SJSA1 (cell line): ENCODE measurements at regions not wholly inside any gene's neighbourhood (a gene's known extent, or its start where the extent isn't known, plus 50 kb on each side); places are given as distances from the start of the nearest gene placed in this dataset.
"Not testable (repeated sequence)": the region's sequence is repeated elsewhere in the genome, so short reads cannot be mapped to it uniquely, and the experiment has no call there.

Source experiments
- DNase-seq, 2 experiments: peaks; one replicate each; pipeline ENCODE4 v3.0.0-alpha.2; 2015 to 2020; ENCODE audit warnings: low spot score in 2 of 2, low read depth in 1 of 2
- H3K27ac ChIP-seq: fragments of 250-450 bp; sonication (Bioruptor Pico); 2 replicates; pipeline ENCODE4 v1.5.1; 2020; ENCODE audit warnings: mild to moderate bottlenecking, moderate library complexity
- H3K27me3 ChIP-seq: fragments of 250-450 bp; sonication (Bioruptor Pico); replicated peaks from 2 replicates; pipeline ENCODE4 v1.5.1; 2020; ENCODE audit warnings: mild to moderate bottlenecking, moderate library complexity
- H3K36me3 ChIP-seq: fragments of 250-450 bp; sonication (Bioruptor Pico); 2 replicates; pipeline ENCODE4 v1.5.1; 2020; ENCODE audit warnings: mild to moderate bottlenecking
- H3K4me1 ChIP-seq: fragments of 250-450 bp; sonication (Bioruptor Pico); replicated peaks from 2 replicates; pipeline ENCODE4 v1.6.1; 2021; ENCODE audit warnings: mild to moderate bottlenecking
- H3K4me3 ChIP-seq: fragments of 250-450 bp; sonication (Bioruptor Pico); 2 replicates; pipeline ENCODE4 v1.5.1; 2020; ENCODE audit warnings: mild to moderate bottlenecking
- H3K9me3 ChIP-seq: fragments of 250-450 bp; sonication (Bioruptor Pico); replicated peaks from 2 replicates; pipeline ENCODE4 v1.5.1; 2020; ENCODE audit warnings: mild to moderate bottlenecking

DNA sequence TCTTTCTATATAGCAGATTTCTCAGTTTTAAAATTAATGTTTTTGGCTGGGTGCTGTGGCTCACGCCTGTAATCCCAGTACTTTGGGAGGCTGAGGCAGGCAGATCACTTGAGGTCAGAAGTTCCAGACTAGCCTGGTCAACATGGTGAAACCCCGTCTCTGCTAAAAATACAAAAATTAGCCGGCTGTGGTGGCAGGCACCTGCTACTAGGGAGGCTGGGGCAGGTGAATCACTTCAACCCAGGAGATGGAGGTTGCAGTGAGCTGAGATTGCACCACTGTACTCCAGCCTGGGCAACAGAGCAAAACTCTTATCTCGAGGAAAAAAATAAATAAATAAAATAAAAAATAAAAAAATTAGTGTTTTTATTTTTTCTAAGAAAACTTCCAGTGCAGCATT, 127.5 kb upstream of the CACNA2D1 start:
- H3K27me3 ChIP-seq, H3K9me3 ChIP-seq: not testable (repeated sequence)

DNA sequence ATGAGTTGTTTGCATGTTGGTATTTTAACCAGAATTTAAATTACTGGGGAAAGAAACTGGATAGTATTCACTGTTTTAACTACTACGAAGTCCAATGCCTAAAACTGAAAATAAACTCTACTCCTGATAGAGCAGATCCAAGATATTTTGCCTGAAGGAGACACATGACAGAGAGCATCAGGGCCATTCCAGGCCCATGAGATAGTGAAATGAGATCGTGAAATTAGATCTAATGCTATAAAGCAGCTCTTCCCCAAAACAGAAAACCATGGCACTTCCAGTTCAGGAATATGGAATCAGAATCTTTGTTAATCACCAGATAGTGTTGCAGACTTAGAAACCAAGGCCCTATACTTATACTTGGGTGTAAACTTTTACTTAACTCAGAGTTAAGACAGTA, 124.3 kb upstream of the CACNA2D1 start:
- H3K4me1 ChIP-seq, result peaks cover 7% of the 10 kb centered on the region
- DNase-seq, result no peak
- no peak overlapping the region for H3K4me3 ChIP-seq
- H3K27me3 ChIP-seq, result no peaks in the 10 kb centered on the region
- H3K27ac ChIP-seq, result no peak overlapping the region
- H3K36me3 ChIP-seq, result no peaks in the 10 kb centered on the region
- no peaks in the 10 kb centered on the region for H3K9me3 ChIP-seq

More for the DNA sequence above, 127.5 kb upstream of the CACNA2D1 start:
- H3K27ac ChIP-seq, DNase-seq, H3K36me3 ChIP-seq, H3K4me1 ChIP-seq, H3K4me3 ChIP-seq: not testable (repeated sequence)

DNA sequence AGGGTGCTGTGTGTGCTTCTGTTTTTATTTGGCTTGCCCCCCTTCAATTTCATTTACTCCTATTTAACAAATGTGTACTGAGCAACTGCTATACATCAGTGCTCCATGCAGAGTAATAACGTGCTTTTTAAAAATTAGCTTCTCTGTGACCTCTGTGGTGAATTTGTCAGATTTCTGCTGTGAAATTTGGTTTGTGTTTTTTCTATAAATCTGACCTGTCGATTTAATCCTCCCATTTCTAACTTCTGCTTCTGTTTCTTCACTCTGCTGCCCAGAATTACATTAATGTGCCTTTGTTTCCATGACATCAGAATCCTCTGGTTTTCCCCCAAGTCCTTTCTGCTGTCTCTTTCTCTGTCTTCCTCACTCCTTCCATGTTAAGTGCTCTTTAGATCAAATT, 123.8 kb upstream of the CACNA2D1 start:
- Histone ChIP-seq H3K27ac (no peak overlapping the region), H3K27me3 (no peaks in the 10 kb centered on the region), H3K4me1 (peaks cover 12% of the 10 kb centered on the region), H3K9me3 (no peaks in the 10 kb centered on the region), H3K36me3 (no peaks in the 10 kb centered on the region), H3K4me3 (no peak overlapping the region)
- DNase-seq, result no peak

DNA sequence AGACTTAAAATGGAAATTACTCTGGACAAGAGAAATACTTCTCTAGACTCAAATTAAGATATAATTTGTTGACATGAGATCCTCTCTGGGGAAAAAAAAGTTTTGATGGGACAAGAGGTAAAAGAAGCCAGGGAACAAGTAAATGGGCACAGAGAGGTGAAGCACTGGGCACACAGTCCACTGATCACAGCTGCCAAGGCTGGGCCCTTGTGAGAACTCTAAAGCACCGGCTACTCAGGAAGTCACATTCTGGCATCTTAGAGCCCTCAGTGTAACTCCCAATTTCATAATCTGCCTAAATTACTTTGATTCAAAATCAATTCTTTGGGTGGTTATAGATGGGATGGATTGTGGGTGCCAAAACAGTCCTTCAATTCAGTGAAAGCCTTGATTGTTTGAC, 123.2 kb upstream of the CACNA2D1 start:
- no peak for DNase-seq

DNA sequence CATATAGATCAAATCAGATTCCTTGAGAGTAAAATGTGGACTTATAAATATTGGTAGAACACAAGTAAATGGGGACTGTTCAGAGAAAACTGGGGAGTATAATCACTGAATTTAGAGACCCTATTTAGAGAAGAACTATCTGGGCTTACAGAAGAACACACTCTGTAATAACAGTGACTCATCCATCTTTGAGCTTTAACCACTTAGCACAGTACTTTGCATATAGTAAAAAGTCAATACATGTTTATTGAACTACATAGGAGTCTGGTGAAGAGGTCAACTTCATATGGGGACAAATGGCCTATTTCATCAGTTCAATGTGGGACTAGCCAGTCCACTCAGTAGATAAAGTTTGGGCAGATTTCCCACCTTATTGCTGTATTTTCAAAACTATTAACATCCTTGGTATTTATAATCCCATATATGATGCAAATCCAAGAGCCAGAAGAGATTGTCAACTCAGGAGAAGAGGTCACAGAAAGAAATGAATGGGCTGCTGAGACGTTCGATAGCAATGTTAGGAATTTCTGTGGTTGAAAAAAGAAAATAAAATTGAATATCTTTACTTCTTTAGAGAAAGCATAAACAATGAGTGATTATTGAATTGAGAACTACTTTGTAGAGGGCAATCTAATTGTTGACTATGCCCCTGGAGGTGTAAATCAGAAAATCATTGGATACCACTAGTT, 119.3 kb upstream of the CACNA2D1 start:
- DNase-seq, result peak in 1 of 2 experiments; percentile 79
- H3K4me3 ChIP-seq, result no peak overlapping the region
- H3K27me3 ChIP-seq, result no peaks in the 10 kb centered on the region
- no peaks in the 10 kb centered on the region for H3K36me3 ChIP-seq
- H3K9me3 ChIP-seq, result no peaks in the 10 kb centered on the region
- peak overlapping the region; percentile 58 for H3K27ac ChIP-seq
- peaks cover 15% of the 10 kb centered on the region for H3K4me1 ChIP-seq

More for the DNA sequence above, 123.2 kb upstream of the CACNA2D1 start:
- Histone ChIP-seq H3K36me3 (no peaks in the 10 kb centered on the region), H3K27me3 (no peaks in the 10 kb centered on the region), H3K4me1 (peaks cover 15% of the 10 kb centered on the region), H3K9me3 (no peaks in the 10 kb centered on the region), H3K27ac (no peak overlapping the region), H3K4me3 (no peak overlapping the region)

DNA sequence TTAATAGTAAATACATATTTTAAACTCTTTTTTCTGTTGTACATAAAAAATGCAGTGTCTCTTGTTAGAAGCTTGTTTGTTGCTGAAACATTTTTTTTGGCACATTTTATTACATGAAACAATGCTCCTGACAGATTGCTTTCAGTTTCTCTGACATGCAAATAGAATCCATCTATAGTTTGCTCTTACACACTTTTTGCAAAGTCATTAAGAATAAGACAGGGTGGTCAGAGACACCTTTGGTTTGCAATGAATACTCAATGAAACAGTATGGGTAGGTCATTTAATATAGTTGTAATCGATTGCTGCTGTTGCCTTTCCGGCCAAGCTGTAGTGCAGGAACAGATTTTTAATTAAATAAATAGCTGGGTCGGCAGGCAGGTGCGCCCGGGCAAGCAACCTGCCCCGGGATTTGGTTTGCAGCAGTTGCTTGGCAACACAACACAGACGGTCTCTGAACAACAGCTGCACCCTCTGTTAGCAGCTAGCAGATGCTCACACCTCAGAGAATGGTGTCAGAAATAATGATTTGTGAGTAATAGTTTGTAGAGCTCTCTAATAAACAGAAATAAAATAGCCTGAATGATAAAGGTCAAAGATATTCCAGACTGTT, 115.7 kb upstream of the CACNA2D1 start:
- Histone ChIP-seq H3K27ac (no peak overlapping the region), H3K4me3 (no peak overlapping the region)
- DNase-seq, result no peak

DNA sequence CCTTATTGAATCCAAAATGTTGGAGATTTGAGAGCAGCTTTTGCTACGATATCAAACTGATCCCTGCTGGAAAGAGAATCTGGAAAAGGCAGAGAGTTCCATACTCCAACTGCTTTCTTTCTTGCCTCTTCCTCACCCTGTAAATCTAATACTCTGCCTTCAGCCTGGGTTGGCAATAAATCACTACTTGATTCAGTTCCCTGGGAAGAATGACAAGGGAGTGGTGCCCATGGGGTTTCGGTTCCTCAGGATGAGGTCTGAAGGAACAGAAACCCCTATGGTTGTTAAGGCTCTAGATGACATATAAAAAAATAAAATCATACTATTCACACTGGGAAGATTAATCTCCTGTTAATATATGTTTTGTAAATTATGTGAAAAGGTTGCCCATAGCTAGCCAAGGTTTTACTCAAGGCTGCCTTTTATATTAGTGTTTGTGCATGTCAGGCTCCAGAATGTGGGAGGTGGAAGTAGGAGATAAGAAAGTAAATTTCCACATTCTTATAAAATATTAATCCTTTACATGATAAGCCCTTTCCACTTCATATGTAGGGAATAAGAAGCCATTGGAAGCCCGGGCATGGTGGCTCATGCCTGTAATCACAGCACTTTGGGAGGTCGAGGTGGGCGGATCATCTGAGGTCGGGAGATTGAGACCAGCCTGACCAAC, 106.2 kb upstream of the CACNA2D1 start:
- no peak for DNase-seq
- Histone ChIP-seq H3K9me3 (no peaks in the 10 kb centered on the region), H3K36me3 (no peaks in the 10 kb centered on the region), H3K27ac (no peak overlapping the region), H3K27me3 (no peaks in the 10 kb centered on the region), H3K4me3 (no peak overlapping the region), H3K4me1 (no peaks in the 10 kb centered on the region; the same call in 1 of the 2 replicates)

More for the DNA sequence above, 115.7 kb upstream of the CACNA2D1 start:
- Histone ChIP-seq H3K27me3 (no peaks in the 10 kb centered on the region), H3K36me3 (no peaks in the 10 kb centered on the region), H3K9me3 (no peaks in the 10 kb centered on the region), H3K4me1 (peaks cover 15% of the 10 kb centered on the region)

DNA sequence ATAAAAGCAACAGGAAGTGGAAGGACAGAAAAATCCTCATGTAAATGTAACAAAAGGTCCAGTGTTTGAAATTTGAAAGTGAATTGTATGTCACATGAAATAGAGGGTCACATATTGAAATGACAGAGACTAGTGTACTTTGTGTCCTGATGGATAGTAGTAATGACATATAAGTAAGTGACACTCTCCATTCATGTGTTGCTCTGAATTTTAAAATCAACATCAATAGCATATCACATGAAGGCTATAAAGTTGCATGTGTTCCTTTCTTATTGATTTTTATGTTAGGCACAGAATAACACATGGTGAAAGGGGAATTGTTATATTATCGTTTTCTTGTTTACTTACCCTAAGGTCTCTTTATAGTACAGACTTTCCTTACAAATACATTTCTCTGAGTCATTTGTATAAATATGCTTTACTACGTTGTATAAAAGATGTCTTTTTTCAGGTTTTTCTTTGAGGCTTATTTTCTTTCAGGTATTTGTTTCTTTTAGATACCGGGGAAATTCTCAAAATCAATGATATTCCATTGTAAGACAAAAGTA, 104.6 kb upstream of the CACNA2D1 start:
- H3K4me3 ChIP-seq, result no peak overlapping the region
- H3K4me1 ChIP-seq, result no peaks in the 10 kb centered on the region; the same call in 1 of the 2 replicates
- no peak overlapping the region for H3K27ac ChIP-seq
- H3K36me3 ChIP-seq, result no peaks in the 10 kb centered on the region
- no peak for DNase-seq
- H3K27me3 ChIP-seq, result no peaks in the 10 kb centered on the region
- H3K9me3 ChIP-seq, result no peaks in the 10 kb centered on the region

DNA sequence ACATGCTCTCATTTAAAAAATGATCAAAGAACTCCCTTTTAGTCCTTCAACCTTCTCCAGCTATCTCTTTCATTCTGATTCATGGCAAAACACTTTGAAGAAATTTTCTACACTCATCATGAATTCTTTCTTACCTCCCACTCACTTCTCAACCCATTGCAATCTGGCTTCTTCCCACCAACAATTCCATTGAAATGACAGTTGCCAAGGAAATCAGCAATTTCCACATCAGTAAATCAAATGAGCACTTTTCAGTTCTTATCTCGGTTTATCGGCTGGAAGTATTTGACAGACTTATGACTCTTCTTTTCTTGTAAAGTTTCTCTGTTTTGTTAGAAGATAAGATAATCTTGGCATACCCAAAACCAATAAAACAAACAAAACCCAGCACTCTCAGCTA, 99.1 kb upstream of the CACNA2D1 start:
- Histone ChIP-seq H3K36me3 (no peaks in the 10 kb centered on the region), H3K27me3 (no peaks in the 10 kb centered on the region), H3K4me3 (no peak overlapping the region), H3K9me3 (no peaks in the 10 kb centered on the region), H3K4me1 (peaks cover 6% of the 10 kb centered on the region; the same call in 1 of the 2 replicates), H3K27ac (no peak overlapping the region)
- DNase-seq, result no peak

DNA sequence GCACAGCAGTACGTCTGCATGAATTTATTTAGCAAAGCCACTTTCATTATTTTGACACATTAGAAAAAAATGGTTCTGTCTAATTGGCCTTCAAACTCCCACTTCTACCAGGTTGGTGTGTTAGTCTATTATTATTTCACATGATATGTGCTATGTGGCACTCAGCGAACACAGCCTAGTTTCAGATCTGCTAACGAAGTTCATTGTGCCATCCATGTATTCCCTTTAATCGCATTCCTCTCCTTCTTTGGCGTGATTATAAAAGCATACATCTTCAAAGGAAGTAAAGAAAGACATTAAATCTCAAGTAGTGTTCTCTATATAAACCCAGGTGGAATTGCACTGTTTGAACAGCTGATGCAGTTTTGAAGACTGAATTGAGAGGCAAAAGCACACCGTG, 96.4 kb upstream of the CACNA2D1 start:
- H3K9me3 ChIP-seq, result no peaks in the 10 kb centered on the region
- no peak overlapping the region for H3K27ac ChIP-seq
- no peaks in the 10 kb centered on the region for H3K36me3 ChIP-seq
- no peaks in the 10 kb centered on the region for H3K27me3 ChIP-seq
- H3K4me3 ChIP-seq, result no peak overlapping the region
- no peak for DNase-seq
- peaks cover 6% of the 10 kb centered on the region; the same call in 1 of the 2 replicates for H3K4me1 ChIP-seq

DNA sequence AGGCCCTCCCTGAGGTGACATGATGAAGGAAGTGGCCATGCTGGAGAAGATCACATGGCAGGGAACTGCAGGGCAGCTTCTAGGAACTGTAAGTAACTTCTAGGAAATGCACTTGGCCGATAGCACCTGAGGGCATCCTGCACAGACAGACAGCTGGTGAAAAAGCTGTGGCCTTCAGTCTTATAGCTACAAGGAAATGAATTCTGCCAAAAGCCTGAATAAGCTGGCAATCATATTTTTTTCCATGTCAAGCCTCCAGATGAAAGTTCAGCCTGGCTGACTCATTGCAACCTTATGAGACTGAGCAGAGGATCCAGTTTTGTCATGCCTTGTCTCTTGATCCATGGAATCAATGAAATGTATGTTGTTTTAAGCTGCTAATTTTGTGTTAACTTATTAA, 91.1 kb upstream of the CACNA2D1 start:
- no peaks in the 10 kb centered on the region for H3K9me3 ChIP-seq
- no peak overlapping the region for H3K27ac ChIP-seq
- H3K4me1 ChIP-seq, result no peaks in the 10 kb centered on the region
- H3K36me3 ChIP-seq, result no peaks in the 10 kb centered on the region
- H3K27me3 ChIP-seq, result no peaks in the 10 kb centered on the region
- no peak overlapping the region for H3K4me3 ChIP-seq
- DNase-seq, result no peak

DNA sequence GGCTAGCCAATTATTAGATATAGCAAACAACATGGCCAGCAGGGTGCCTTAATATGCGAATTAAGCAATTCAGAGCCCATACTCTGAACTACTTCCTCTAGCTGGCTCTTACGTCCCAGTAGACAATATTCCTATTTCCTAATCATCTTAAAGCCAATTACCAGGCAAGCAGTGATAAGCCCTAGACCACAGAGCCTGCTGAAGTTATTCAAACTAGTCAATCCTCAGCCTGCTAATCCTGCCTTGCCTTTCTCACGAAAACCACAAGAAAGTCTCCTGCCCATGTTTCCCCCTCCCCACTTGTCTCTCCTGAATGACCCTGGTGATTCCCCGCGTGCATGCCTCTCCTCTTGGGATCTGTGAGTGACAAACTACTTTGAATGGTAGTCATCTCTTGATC, 86.8 kb upstream of the CACNA2D1 start:
- H3K36me3 ChIP-seq, result no peaks in the 10 kb centered on the region
- no peaks in the 10 kb centered on the region for H3K9me3 ChIP-seq
- peaks cover 7% of the 10 kb centered on the region; the same call in 1 of the 2 replicates for H3K4me1 ChIP-seq
- no peak overlapping the region for H3K4me3 ChIP-seq
- no peak for DNase-seq
- no peaks in the 10 kb centered on the region for H3K27me3 ChIP-seq
- no peak overlapping the region for H3K27ac ChIP-seq

DNA sequence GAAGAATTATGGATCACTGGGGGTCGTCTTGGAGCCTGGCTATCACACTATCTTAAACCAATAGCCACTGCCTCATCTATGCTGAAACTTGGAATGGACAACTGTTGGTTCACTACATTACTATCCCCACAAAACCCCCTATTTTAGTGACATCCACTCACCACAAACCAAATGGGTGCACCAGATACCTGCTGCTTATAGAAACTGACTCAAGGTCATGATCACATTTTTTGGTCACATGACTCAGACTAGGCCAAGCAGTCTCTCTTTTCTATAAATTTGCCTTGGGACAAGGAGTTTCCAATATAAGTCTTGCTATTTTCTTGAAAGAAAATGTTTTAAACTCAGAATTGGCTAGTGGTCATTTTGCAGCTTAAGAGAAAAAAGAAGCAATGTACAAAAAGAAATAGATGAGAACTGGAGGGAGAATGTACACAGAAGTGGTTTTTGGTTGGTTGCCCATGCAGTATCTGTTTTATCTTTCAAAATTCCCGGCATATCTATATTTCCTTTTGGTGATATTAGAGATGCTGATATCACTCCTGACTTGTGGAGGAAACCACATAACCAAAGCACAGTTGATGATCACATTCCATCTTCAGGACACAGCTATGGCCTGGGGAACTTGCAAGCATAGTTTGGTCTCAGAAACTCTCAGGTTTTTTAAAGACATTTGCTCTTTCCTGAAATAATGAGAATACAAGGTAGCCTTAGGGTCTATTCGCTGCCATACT, 85.2 kb upstream of the CACNA2D1 start:
- Histone ChIP-seq H3K36me3 (no peaks in the 10 kb centered on the region), H3K4me3 (no peak overlapping the region), H3K27ac (no peak overlapping the region), H3K4me1 (peaks cover 7% of the 10 kb centered on the region; the same call in 1 of the 2 replicates), H3K9me3 (no peaks in the 10 kb centered on the region), H3K27me3 (no peaks in the 10 kb centered on the region)
- DNase-seq, result no peak
